GM21381 (cell line): ENCODE measurements at regions not wholly inside any gene's neighbourhood (a gene's known extent, or its start where the extent isn't known, plus 50 kb on each side); places are given as distances from the start of the nearest gene placed in this dataset.

Source experiments
- ATAC-seq: cut with Tn5 transposase; IDR thresholded peaks from one replicate; pipeline ENCODE4 v1.9.1; 2021; ENCODE audit warnings: mild to moderate bottlenecking, moderate library complexity; ENCODE audit not compliant: unreplicated experiment

- ATAC-seq, result no peak
These were observed 323.2 kb downstream of the CYP26B1 start for GRCh38 chr2:71824436-71824835.

GRCh38 chr2:71823526-71823925 is 324.1 kb downstream of the CYP26B1 start:
- ATAC-seq, result no peak

- no peak for ATAC-seq
These were observed 325.2 kb downstream of the CYP26B1 start for GRCh38 chr2:71822463-71822862.

GRCh38 chr2:71821856-71822255 is 325.8 kb downstream of the CYP26B1 start:
- no peak for ATAC-seq

- no peak for ATAC-seq
These were observed 330.8 kb downstream of the CYP26B1 start for GRCh38 chr2:71816815-71817214.

- no peak for ATAC-seq
These were observed 331.8 kb downstream of the CYP26B1 start for GRCh38 chr2:71815701-71816474.

- no peak for ATAC-seq
These were observed 332.8 kb downstream of the CYP26B1 start for GRCh38 chr2:71814885-71815284.

- no peak for ATAC-seq
These were observed 333.7 kb downstream of the CYP26B1 start for GRCh38 chr2:71813807-71814470.

GRCh38 chr2:71813315-71813714 is 334.3 kb downstream of the CYP26B1 start:
- ATAC-seq, result no peak

GRCh38 chr2:71812736-71813135 is 334.9 kb downstream of the CYP26B1 start:
- ATAC-seq, result no peak

- no peak for ATAC-seq
These were observed 335.9 kb downstream of the CYP26B1 start for GRCh38 chr2:71811726-71812125.

- no peak for ATAC-seq
These were observed 336.5 kb downstream of the CYP26B1 start for GRCh38 chr2:71811157-71811556.

- ATAC-seq, result no peak
These were observed 339.8 kb downstream of the CYP26B1 start for GRCh38 chr2:71807581-71808451.

- no peak for ATAC-seq
These were observed 341.2 kb downstream of the CYP26B1 start for GRCh38 chr2:71806432-71806831.

- no peak for ATAC-seq
These were observed 343.3 kb downstream of the CYP26B1 start for GRCh38 chr2:71804281-71804751.

- no peak for ATAC-seq
These were observed 344.3 kb downstream of the CYP26B1 start for GRCh38 chr2:71803398-71803797.

- no peak for ATAC-seq
These were observed 345.1 kb downstream of the CYP26B1 start for GRCh38 chr2:71802556-71802955.

- ATAC-seq, result no peak
These were observed 345.7 kb downstream of the CYP26B1 start for GRCh38 chr2:71801969-71802368.

GRCh38 chr2:71801556-71801955 is 346.1 kb downstream of the CYP26B1 start:
- ATAC-seq, result no peak

GRCh38 chr2:71800851-71801250 is 346.8 kb downstream of the CYP26B1 start:
- no peak for ATAC-seq

GRCh38 chr2:71800106-71800809 is 346.9 kb downstream of the DYSF start:
- ATAC-seq, result no peak
